ENCODE measurements at regions not wholly inside any gene's neighbourhood (a gene's known extent, or its start where the extent isn't known, plus 50 kb on each side); places are given as distances from the start of the nearest gene placed in this dataset.

GRCh38 chr15:38066612-38067011 lies 132.2 kb downstream of the TMCO5A start:
- WGBS, 3 donors = 24 to 74% (median 42%) methylated on average over 3 of the region's 3 CpGs
- H3K27ac ChIP-seq (ENCODE audit: low read depth in 1 of 3, low read length in 2 of 3) = no peak overlapping the region
- no peaks in the 10 kb centered on the region for H3K27me3 ChIP-seq (ENCODE audit: control insufficient read depth in 3 of 3, insufficient read depth in 3 of 3, low read length in 3 of 3)
- FAIRE-seq (no peak), DNase-seq (no peak)
- H3K9me3 ChIP-seq (ENCODE audit: control insufficient read depth in 2 of 2, insufficient read depth in 1 of 2, low read depth in 1 of 2, low read length in 1 of 2) = no peaks in the 10 kb centered on the region
- H3K4me3 ChIP-seq (ENCODE audit: low read depth in 1 of 3, low read length in 3 of 3) = no peak overlapping the region
- H3K36me3 ChIP-seq (ENCODE audit: control insufficient read depth in 3 of 3, insufficient read depth in 2 of 3, low read depth in 1 of 3, low read length in 3 of 3) = no peaks in the 10 kb centered on the region
- H3K4me1 ChIP-seq (ENCODE audit: control insufficient read depth in 3 of 3, insufficient read depth in 2 of 3, low read depth in 1 of 3, low read length in 2 of 3) = peaks cover 0 to 25% (median 10%) of the 10 kb centered on the region in 3 donors

GRCh38 chr15:38068626-38069391 lies 134.4 kb downstream of the TMCO5A start:
- Histone ChIP-seq H3K27ac (ENCODE audit: low read depth in 1 of 3, low read length in 2 of 3) (peak overlapping the region in 2 of 3 donors; percentile 57 to 62), H3K4me1 (ENCODE audit: control insufficient read depth in 3 of 3, insufficient read depth in 2 of 3, low read depth in 1 of 3, low read length in 2 of 3) (peaks cover 0 to 35% (median 18%) of the 10 kb centered on the region in 3 donors), H3K9me3 (ENCODE audit: control insufficient read depth in 2 of 2, insufficient read depth in 1 of 2, low read depth in 1 of 2, low read length in 1 of 2) (no peaks in the 10 kb centered on the region), H3K27me3 (ENCODE audit: control insufficient read depth in 3 of 3, insufficient read depth in 3 of 3, low read length in 3 of 3) (no peaks in the 10 kb centered on the region), H3K4me3 (ENCODE audit: low read depth in 1 of 3, low read length in 3 of 3) (peak overlapping the region in 2 of 3 donors; percentile 21 to 33), H3K36me3 (ENCODE audit: control insufficient read depth in 3 of 3, insufficient read depth in 2 of 3, low read depth in 1 of 3, low read length in 3 of 3) (no peaks in the 10 kb centered on the region)
- 24 to 25% (median 25%) methylated on average over 7 of the region's 7 CpGs for WGBS, 3 donors
- no peak for FAIRE-seq
- peak; percentile 61 to 75 for DNase-seq

- WGBS, 3 donors = 24 to 33% (median 24%) methylated on average over 3 of the region's 3 CpGs
- no peaks in the 10 kb centered on the region for H3K36me3 ChIP-seq (ENCODE audit: control insufficient read depth in 3 of 3, insufficient read depth in 2 of 3, low read depth in 1 of 3, low read length in 3 of 3)
- peak overlapping the region in 2 of 3 donors; percentile 17 to 57 for H3K27ac ChIP-seq (ENCODE audit: low read depth in 1 of 3, low read length in 2 of 3)
- peaks cover 0 to 35% (median 18%) of the 10 kb centered on the region in 3 donors for H3K4me1 ChIP-seq (ENCODE audit: control insufficient read depth in 3 of 3, insufficient read depth in 2 of 3, low read depth in 1 of 3, low read length in 2 of 3)
- H3K27me3 ChIP-seq (ENCODE audit: control insufficient read depth in 3 of 3, insufficient read depth in 3 of 3, low read length in 3 of 3) = no peaks in the 10 kb centered on the region
- FAIRE-seq = no peak
- no peaks in the 10 kb centered on the region for H3K9me3 ChIP-seq (ENCODE audit: control insufficient read depth in 2 of 2, insufficient read depth in 1 of 2, low read depth in 1 of 2, low read length in 1 of 2)
- H3K4me3 ChIP-seq (ENCODE audit: low read depth in 1 of 3, low read length in 3 of 3) = peak overlapping the region in 1 of 3 donors; percentile 33
- DNase-seq = peak; percentile 74 to 88
These were observed 135.1 kb downstream of the TMCO5A start for GRCh38 chr15:38069511-38070011.

DNA sequence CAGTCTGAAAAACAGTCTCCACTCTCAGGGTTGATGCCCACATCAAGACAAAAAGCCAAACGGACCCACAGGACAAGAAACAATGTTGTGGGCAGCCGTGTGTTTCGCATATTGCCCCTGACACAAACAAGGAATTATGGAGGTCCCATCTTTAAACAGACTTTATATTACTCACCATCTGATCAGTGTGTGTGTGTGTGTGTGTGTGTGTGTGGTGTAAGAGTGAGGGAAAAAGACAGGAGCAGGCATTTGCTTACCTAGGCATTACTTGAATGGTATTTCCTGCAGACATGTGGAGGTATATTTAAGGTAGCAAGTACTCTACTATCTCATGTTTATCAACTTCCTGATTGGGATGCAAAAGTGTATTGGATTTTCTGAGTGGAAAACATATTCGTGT lies 136.3 kb downstream of the TMCO5A start:
- no peak for FAIRE-seq
- no peak overlapping the region for H3K4me3 ChIP-seq (ENCODE audit: low read depth in 1 of 3, low read length in 3 of 3)
- no peak for DNase-seq
- H3K36me3 ChIP-seq (ENCODE audit: control insufficient read depth in 3 of 3, insufficient read depth in 2 of 3, low read depth in 1 of 3, low read length in 3 of 3) = no peaks in the 10 kb centered on the region
- no peaks in the 10 kb centered on the region for H3K27me3 ChIP-seq (ENCODE audit: control insufficient read depth in 3 of 3, insufficient read depth in 3 of 3, low read length in 3 of 3)
- H3K4me1 ChIP-seq (ENCODE audit: control insufficient read depth in 3 of 3, insufficient read depth in 2 of 3, low read depth in 1 of 3, low read length in 2 of 3) = peaks cover 0 to 35% (median 18%) of the 10 kb centered on the region in 3 donors
- no peaks in the 10 kb centered on the region for H3K9me3 ChIP-seq (ENCODE audit: control insufficient read depth in 2 of 2, insufficient read depth in 1 of 2, low read depth in 1 of 2, low read length in 1 of 2)
- WGBS, 3 donors = 91 to 95% (median 92%) methylated on average over 4 of the region's 4 CpGs
- no peak overlapping the region for H3K27ac ChIP-seq (ENCODE audit: low read depth in 1 of 3, low read length in 2 of 3)

- 91 to 95% (median 94%) methylated on average over 11 of the region's 11 CpGs for WGBS, 3 donors
- Histone ChIP-seq H3K4me1 (ENCODE audit: control insufficient read depth in 3 of 3, insufficient read depth in 2 of 3, low read depth in 1 of 3, low read length in 2 of 3) (peaks cover 0 to 35% (median 18%) of the 10 kb centered on the region in 3 donors), H3K9me3 (ENCODE audit: control insufficient read depth in 2 of 2, insufficient read depth in 1 of 2, low read depth in 1 of 2, low read length in 1 of 2) (no peaks in the 10 kb centered on the region), H3K36me3 (ENCODE audit: control insufficient read depth in 3 of 3, insufficient read depth in 2 of 3, low read depth in 1 of 3, low read length in 3 of 3) (no peaks in the 10 kb centered on the region), H3K27ac (ENCODE audit: low read depth in 1 of 3, low read length in 2 of 3) (peak overlapping the region in 2 of 3 donors; percentile 78 to 92), H3K4me3 (ENCODE audit: low read depth in 1 of 3, low read length in 3 of 3) (no peak overlapping the region), H3K27me3 (ENCODE audit: control insufficient read depth in 3 of 3, insufficient read depth in 3 of 3, low read length in 3 of 3) (no peaks in the 10 kb centered on the region)
- DNase-seq (no peak), FAIRE-seq (no peak)
These were observed 137.0 kb downstream of the TMCO5A start for GRCh38 chr15:38071211-38071972.

DNA sequence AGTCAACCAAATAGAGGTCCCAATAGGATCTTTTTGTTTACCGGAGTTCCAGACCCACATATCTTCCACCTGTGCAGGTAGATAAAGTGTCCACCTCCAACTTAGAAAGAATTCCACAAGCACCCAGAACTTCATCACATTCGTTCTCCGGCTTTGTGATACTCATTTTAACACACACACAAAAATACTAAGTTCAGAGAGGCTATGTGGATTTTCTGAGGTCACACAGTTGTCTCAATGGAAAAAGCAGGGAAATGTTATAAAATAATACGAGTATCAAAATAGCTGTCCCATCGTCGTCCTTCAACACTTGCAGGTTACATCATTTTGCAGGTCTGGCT lies 137.5 kb downstream of the TMCO5A start:
- FAIRE-seq = no peak
- 44 to 54% (median 53%) methylated on average over 6 of the region's 6 CpGs for WGBS, 3 donors

GRCh38 chr15:38072348-38073177 lies 138.1 kb downstream of the TMCO5A start:
- H3K27me3 ChIP-seq (ENCODE audit: control insufficient read depth in 3 of 3, insufficient read depth in 3 of 3, low read length in 3 of 3) = no peaks in the 10 kb centered on the region
- FAIRE-seq = no peak

More for the DNA sequence above, 137.5 kb downstream of the TMCO5A start:
- Histone ChIP-seq H3K4me3 (ENCODE audit: low read depth in 1 of 3, low read length in 3 of 3) (peak overlapping the region in 2 of 3 donors; percentile 48 to 52), H3K27me3 (ENCODE audit: control insufficient read depth in 3 of 3, insufficient read depth in 3 of 3, low read length in 3 of 3) (no peaks in the 10 kb centered on the region), H3K36me3 (ENCODE audit: control insufficient read depth in 3 of 3, insufficient read depth in 2 of 3, low read depth in 1 of 3, low read length in 3 of 3) (no peaks in the 10 kb centered on the region), H3K4me1 (ENCODE audit: control insufficient read depth in 3 of 3, insufficient read depth in 2 of 3, low read depth in 1 of 3, low read length in 2 of 3) (peaks cover 0 to 35% (median 18%) of the 10 kb centered on the region in 3 donors), H3K9me3 (ENCODE audit: control insufficient read depth in 2 of 2, insufficient read depth in 1 of 2, low read depth in 1 of 2, low read length in 1 of 2) (no peaks in the 10 kb centered on the region), H3K27ac (ENCODE audit: low read depth in 1 of 3, low read length in 2 of 3) (peak overlapping the region in 2 of 3 donors; percentile 78 to 92)
- DNase-seq = no peak

More at GRCh38 chr15:38072348-38073177, 138.1 kb downstream of the TMCO5A start:
- 1% methylated on average over 48 to 55 of the region's 55 CpGs for WGBS, 3 donors
- DNase-seq = peak; percentile 74 to 87
- Histone ChIP-seq H3K36me3 (ENCODE audit: control insufficient read depth in 3 of 3, insufficient read depth in 2 of 3, low read depth in 1 of 3, low read length in 3 of 3) (no peaks in the 10 kb centered on the region), H3K4me3 (ENCODE audit: low read depth in 1 of 3, low read length in 3 of 3) (peak overlapping the region; percentile 17 to 52 (median 48)), H3K27ac (ENCODE audit: low read depth in 1 of 3, low read length in 2 of 3) (peak overlapping the region; percentile 9 to 92 (median 78)), H3K9me3 (ENCODE audit: control insufficient read depth in 2 of 2, insufficient read depth in 1 of 2, low read depth in 1 of 2, low read length in 1 of 2) (no peaks in the 10 kb centered on the region), H3K4me1 (ENCODE audit: control insufficient read depth in 3 of 3, insufficient read depth in 2 of 3, low read depth in 1 of 3, low read length in 2 of 3) (peaks cover 0 to 35% (median 18%) of the 10 kb centered on the region in 3 donors)

Measured in small intestine (tissue), 7 donors.